Osteoblast (primary cell): ENCODE measurements at regions not wholly inside any gene's neighbourhood (a gene's known extent, or its start where the extent isn't known, plus 50 kb on each side); places are given as distances from the start of the nearest gene placed in this dataset.

Experiments used
- DNase-seq: peaks from one replicate; pipeline ENCODE4 v3.0.0; 2011; ENCODE audit warnings: low spot score, mixed read lengths; ENCODE audit not compliant: insufficient read length; ENCODE audit errors: missing footprints
- H2AFZ ChIP-seq: 2 replicates; pipeline ENCODE4 v1.6.0; 2011; ENCODE audit warnings: mild to moderate bottlenecking, low read length
- H3K27ac ChIP-seq: 2 replicates; pipeline ENCODE4 v1.5.1; 2011; ENCODE audit warnings: mild to moderate bottlenecking, low read depth, low read length, moderate library complexity
- H3K27me3 ChIP-seq: 2 replicates; pipeline ENCODE4 v1.6.0; 2012; ENCODE audit warnings: mild to moderate bottlenecking, control low read depth, inconsistent platforms, low read length, moderate library complexity; ENCODE audit not compliant: insufficient read depth
- H3K36me3 ChIP-seq: 2 replicates; pipeline ENCODE4 v1.5.1; 2011; ENCODE audit warnings: mild to moderate bottlenecking, low read length, control low read depth, moderate library complexity; ENCODE audit not compliant: insufficient read depth
- H3K4me1 ChIP-seq: 2 replicates; pipeline ENCODE4 v1.5.1; 2011; ENCODE audit warnings: mild to moderate bottlenecking, low read length, control low read depth, moderate library complexity; ENCODE audit not compliant: insufficient read depth
- H3K4me2 ChIP-seq: 2 replicates; pipeline ENCODE4 v1.6.0; 2011; ENCODE audit warnings: mild to moderate bottlenecking, low read length; ENCODE audit not compliant: insufficient read depth
- H3K4me3 ChIP-seq: fragments of 200-600 bp; sonication (generic); 3 replicates; pipeline ENCODE4 v1.5.1; 2012; ENCODE audit warnings: mild to moderate bottlenecking, low read length, inconsistent platforms; ENCODE audit not compliant: insufficient read depth
- H3K79me2 ChIP-seq: 2 replicates; pipeline ENCODE4 v1.6.0; 2012; ENCODE audit warnings: mild to moderate bottlenecking, low read length, control low read depth, inconsistent platforms; ENCODE audit not compliant: insufficient read depth
- H3K9me3 ChIP-seq: 2 replicates; pipeline ENCODE4 v1.5.1; 2011; ENCODE audit warnings: low read depth, low read length, control low read depth
- H4K20me1 ChIP-seq: 2 replicates; pipeline ENCODE4 v1.6.0; 2012; ENCODE audit warnings: mild to moderate bottlenecking, low read length, control low read depth; ENCODE audit not compliant: insufficient read depth
- TF ChIP-seq, protein P1 (sequence below): IDR thresholded peaks from 2 replicates; pipeline ENCODE4 v1.5.1; 2011; ENCODE audit warnings: mild to moderate bottlenecking, low read depth, low read length, moderate library complexity; ENCODE audit errors: extremely low read depth

DNA sequence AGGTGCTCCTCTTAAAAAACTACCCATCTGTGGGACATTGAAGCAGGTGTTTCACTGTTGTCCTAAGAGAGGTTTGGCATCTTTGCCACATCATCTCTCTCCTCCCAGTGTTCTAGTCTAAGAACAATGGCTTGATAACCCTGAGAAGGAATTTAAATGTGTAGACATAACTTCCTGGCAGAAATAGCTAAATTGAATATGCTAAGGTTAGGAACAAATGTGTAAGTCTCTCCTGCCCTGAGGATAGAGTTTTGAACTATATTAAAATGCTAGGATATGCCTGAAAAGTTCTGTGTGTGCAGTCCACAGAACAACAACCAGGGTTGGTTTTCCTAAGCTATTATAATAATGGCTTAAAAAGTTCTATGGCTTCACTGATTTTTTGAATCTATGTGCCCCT, 106.6 kb downstream of the LRRC70 start:
- TF ChIP-seq, protein P1, sequence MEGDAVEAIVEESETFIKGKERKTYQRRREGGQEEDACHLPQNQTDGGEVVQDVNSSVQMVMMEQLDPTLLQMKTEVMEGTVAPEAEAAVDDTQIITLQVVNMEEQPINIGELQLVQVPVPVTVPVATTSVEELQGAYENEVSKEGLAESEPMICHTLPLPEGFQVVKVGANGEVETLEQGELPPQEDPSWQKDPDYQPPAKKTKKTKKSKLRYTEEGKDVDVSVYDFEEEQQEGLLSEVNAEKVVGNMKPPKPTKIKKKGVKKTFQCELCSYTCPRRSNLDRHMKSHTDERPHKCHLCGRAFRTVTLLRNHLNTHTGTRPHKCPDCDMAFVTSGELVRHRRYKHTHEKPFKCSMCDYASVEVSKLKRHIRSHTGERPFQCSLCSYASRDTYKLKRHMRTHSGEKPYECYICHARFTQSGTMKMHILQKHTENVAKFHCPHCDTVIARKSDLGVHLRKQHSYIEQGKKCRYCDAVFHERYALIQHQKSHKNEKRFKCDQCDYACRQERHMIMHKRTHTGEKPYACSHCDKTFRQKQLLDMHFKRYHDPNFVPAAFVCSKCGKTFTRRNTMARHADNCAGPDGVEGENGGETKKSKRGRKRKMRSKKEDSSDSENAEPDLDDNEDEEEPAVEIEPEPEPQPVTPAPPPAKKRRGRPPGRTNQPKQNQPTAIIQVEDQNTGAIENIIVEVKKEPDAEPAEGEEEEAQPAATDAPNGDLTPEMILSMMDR: no peak

DNA sequence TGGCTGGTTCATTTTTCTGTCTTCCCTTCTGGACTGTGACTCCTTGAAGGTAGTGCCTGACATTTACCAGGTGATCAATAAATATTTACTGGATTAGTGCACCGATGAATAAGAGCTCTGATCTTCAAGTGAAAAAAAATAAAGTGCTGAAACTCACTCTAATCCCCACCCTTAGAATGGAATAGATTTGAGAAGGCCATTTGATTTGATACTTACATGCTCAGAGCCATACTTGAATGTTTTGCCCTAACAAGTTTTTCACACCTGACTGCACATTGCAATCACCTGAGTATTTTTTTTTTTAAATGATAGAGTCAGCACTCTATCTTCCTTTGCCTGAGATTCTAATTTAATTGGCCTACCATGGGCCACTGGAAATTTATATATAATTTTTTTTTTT, 105.7 kb downstream of the LRRC70 start:
- Histone ChIP-seq H2AFZ (no peak overlapping the region), H3K9me3 (no peaks in the 10 kb centered on the region), H4K20me1 (no peaks in the 10 kb centered on the region), H3K79me2 (no peaks in the 10 kb centered on the region), H3K4me2 (no peak overlapping the region), H3K4me1 (no peaks in the 10 kb centered on the region), H3K27me3 (no peaks in the 10 kb centered on the region), H3K27ac (no peak overlapping the region), H3K4me3 (no peak overlapping the region), H3K36me3 (no peaks in the 10 kb centered on the region)
- no peak for DNase-seq
- TF ChIP-seq, protein P1: no peak

More for the DNA sequence above, 106.6 kb downstream of the LRRC70 start:
- H3K36me3 ChIP-seq: no peaks in the 10 kb centered on the region
- H2AFZ ChIP-seq: no peak overlapping the region
- H3K27ac ChIP-seq: no peak overlapping the region
- H3K79me2 ChIP-seq: no peaks in the 10 kb centered on the region
- no peak overlapping the region for H3K4me2 ChIP-seq
- no peaks in the 10 kb centered on the region for H3K4me1 ChIP-seq
- no peak overlapping the region for H3K4me3 ChIP-seq
- H3K9me3 ChIP-seq: no peaks in the 10 kb centered on the region
- no peaks in the 10 kb centered on the region for H3K27me3 ChIP-seq
- H4K20me1 ChIP-seq: no peaks in the 10 kb centered on the region
- no peak for DNase-seq

DNA sequence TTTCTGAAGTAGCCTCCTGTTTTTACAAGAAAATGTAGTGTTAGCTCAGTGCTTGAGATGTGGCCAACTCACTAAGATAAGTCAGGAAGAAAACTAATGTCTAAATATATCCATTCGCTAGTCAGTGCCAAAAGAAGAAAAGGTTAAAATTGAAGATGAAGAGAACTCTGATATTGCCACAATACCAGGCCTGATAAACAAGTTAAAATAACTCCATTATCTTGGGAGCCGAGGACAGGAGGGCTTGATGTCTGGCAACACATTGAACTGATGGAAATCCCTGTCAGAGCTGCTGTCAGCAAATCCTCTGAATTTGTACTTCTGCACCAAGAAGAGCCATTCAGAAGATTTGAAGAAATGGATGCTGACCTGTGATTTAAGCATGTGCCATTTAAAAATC, 103.4 kb downstream of the LRRC70 start:
- TF ChIP-seq, protein P1: no peak
- no peak overlapping the region for H3K27ac ChIP-seq
- H4K20me1 ChIP-seq: no peaks in the 10 kb centered on the region
- H3K36me3 ChIP-seq: no peaks in the 10 kb centered on the region
- H3K4me1 ChIP-seq: no peaks in the 10 kb centered on the region
- no peaks in the 10 kb centered on the region for H3K27me3 ChIP-seq
- no peaks in the 10 kb centered on the region for H3K9me3 ChIP-seq
- DNase-seq: no peak
- H3K4me2 ChIP-seq: no peak overlapping the region
- H3K79me2 ChIP-seq: no peaks in the 10 kb centered on the region
- H2AFZ ChIP-seq: no peak overlapping the region
- no peak overlapping the region for H3K4me3 ChIP-seq

DNA sequence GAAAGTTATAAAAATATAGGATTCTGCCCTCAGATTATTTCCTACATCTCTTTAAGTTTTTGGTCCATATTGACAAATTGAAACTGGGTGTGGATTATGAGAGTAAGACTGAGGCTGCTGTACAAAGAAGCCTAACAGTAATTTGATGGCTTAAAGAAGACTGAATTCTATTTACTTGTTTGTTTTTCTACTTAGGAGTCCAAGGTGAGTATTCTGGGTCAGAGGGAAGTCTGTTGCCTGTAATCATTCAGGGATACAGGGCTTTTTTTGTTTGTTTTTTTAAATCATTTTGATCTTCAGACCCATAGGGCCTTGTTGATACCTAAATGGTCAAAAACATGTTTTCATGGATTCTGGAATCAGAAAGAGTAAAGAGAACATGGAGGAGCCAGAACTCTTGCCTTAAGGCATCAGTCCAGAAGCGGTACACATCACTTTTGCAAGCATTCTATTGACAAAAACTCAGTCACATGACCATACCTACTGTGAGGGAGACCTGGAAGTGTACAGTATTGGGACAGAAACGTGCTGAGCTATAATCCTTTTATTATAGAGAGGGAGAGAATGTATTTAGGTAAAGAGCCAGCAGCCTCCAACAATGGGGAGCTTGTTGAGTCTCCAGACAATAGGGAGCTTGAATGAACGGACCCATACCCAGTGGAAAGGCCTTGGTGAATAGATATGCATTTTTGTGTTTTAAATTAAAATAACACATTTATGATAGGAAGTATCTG, 102.7 kb downstream of the LRRC70 start:
- Histone ChIP-seq H3K27ac (no peak overlapping the region), H3K4me2 (no peak overlapping the region), H3K9me3 (no peaks in the 10 kb centered on the region), H3K27me3 (no peaks in the 10 kb centered on the region), H4K20me1 (no peaks in the 10 kb centered on the region), H2AFZ (no peak overlapping the region), H3K4me1 (no peaks in the 10 kb centered on the region), H3K36me3 (no peaks in the 10 kb centered on the region), H3K4me3 (no peak overlapping the region), H3K79me2 (no peaks in the 10 kb centered on the region)
- no peak for DNase-seq
- TF ChIP-seq, protein P1: no peak
